ENCODE measurements at regions not wholly inside any gene's neighbourhood (a gene's known extent, or its start where the extent isn't known, plus 50 kb on each side); places are given as distances from the start of the nearest gene placed in this dataset.

GRCh38 chr20:11011653-11012052 lies 337.9 kb upstream of the JAG1 start (continued):
- no peak for TF ChIP-seq ATF3 (IDR thresholded peaks at IDR 0.05)
- TF ChIP-seq RAD21 (IDR thresholded peaks at IDR 0.05; ENCODE audit: low read depth): no peak
- TF ChIP-seq, protein P1, sequence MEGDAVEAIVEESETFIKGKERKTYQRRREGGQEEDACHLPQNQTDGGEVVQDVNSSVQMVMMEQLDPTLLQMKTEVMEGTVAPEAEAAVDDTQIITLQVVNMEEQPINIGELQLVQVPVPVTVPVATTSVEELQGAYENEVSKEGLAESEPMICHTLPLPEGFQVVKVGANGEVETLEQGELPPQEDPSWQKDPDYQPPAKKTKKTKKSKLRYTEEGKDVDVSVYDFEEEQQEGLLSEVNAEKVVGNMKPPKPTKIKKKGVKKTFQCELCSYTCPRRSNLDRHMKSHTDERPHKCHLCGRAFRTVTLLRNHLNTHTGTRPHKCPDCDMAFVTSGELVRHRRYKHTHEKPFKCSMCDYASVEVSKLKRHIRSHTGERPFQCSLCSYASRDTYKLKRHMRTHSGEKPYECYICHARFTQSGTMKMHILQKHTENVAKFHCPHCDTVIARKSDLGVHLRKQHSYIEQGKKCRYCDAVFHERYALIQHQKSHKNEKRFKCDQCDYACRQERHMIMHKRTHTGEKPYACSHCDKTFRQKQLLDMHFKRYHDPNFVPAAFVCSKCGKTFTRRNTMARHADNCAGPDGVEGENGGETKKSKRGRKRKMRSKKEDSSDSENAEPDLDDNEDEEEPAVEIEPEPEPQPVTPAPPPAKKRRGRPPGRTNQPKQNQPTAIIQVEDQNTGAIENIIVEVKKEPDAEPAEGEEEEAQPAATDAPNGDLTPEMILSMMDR (IDR thresholded peaks at IDR 0.05 in 2 of 3, conservative IDR thresholded peaks at IDR 0.05 in 1 of 3; ENCODE audit: borderline replicate concordance in 1 of 3, insufficient read depth in 1 of 3, low read depth in 2 of 3, low read length in 2 of 3): no peak

- no peaks in the 10 kb centered on the region for H3K9me2 ChIP-seq (ENCODE audit: insufficient read depth)
- H3K4me2 ChIP-seq (ENCODE audit: low read length): no peak overlapping the region
- ChIA-PET POLR2A (no interaction called here), CTCF (no interaction called here), RAD21 (ENCODE audit: low non-redundant PET in 1 of 2, low total read pairs in 2 of 2, uncharacterized antibody in 2 of 2, unreplicated experiment in 2 of 2) (no interaction called here)
- no peaks in the 10 kb centered on the region for H3K27me3 ChIP-seq (ENCODE audit: insufficient read depth, low read length)
- H3K27ac ChIP-seq (ENCODE audit: low read depth, low read length): no peak overlapping the region
- ATAC-seq (no peak), DNase-seq (ENCODE audit: low read depth, low spot score) (no peak)
- no peak overlapping the region for H2AFZ ChIP-seq (ENCODE audit: low read depth, low read length, poor library complexity, severe bottlenecking)
- no peaks in the 10 kb centered on the region for H3K79me2 ChIP-seq (ENCODE audit: insufficient read depth, low read length)
- BruUV-seq (replicated peaks): no TSS peak
- H3K9ac ChIP-seq (ENCODE audit: low read length): no peak overlapping the region
- no peaks in the 10 kb centered on the region for H4K20me1 ChIP-seq (ENCODE audit: insufficient read depth)
- no peaks in the 10 kb centered on the region for H3K4me1 ChIP-seq (ENCODE audit: control insufficient read depth in 1 of 2, insufficient read depth in 2 of 2, low read length in 2 of 2)
- no peak for TF ChIP-seq JUND (IDR thresholded peaks at IDR 0.05)
- no peak for TF ChIP-seq CBX3 (IDR thresholded peaks at IDR 0.05; ENCODE audit: low read depth)
- TF ChIP-seq EZH2phosphoT487 (IDR thresholded peaks at IDR 0.05; ENCODE audit: borderline replicate concordance): no peak
- TF ChIP-seq REST (IDR thresholded peaks at IDR 0.05; ENCODE audit: low read depth): no peak
- no peak for TF ChIP-seq FOSL1 (IDR thresholded peaks at IDR 0.05; ENCODE audit: low read depth)
- no peak for TF ChIP-seq SP1 (IDR thresholded peaks at IDR 0.05; ENCODE audit: low read depth)
- TF ChIP-seq ELF1 (IDR thresholded peaks at IDR 0.05; ENCODE audit: borderline replicate concordance, low read depth): no peak
- TF ChIP-seq ZNF274 (IDR thresholded peaks at IDR 0.05; ENCODE audit: low read depth, low read length): no peak
- TF ChIP-seq EGR1 (IDR thresholded peaks at IDR 0.05; ENCODE audit: low read depth): no peak
- TF ChIP-seq EZH2 (IDR thresholded peaks at IDR 0.05): no peak
- no peak for TF ChIP-seq RAD21 (IDR thresholded peaks at IDR 0.05; ENCODE audit: low read depth)
- no peak for TF ChIP-seq CEBPB (IDR thresholded peaks at IDR 0.05; ENCODE audit: low read depth)
- no peak for TF ChIP-seq ATF3 (IDR thresholded peaks at IDR 0.05)
- TF ChIP-seq, protein P1 (IDR thresholded peaks at IDR 0.05 in 2 of 3, conservative IDR thresholded peaks at IDR 0.05 in 1 of 3; ENCODE audit: borderline replicate concordance in 1 of 3, insufficient read depth in 1 of 3, low read depth in 2 of 3, low read length in 2 of 3): no peak
- TF ChIP-seq MAX (IDR thresholded peaks at IDR 0.05): no peak
- no peak for TF ChIP-seq POLR2A (IDR thresholded peaks at IDR 0.05; ENCODE audit: borderline replicate concordance, extremely low read depth, insufficient read depth, insufficient read length)
- no peak for TF ChIP-seq POLR2AphosphoS5 (IDR thresholded peaks at IDR 0.05; ENCODE audit: low read depth, low read length)
- no peak for TF ChIP-seq SIN3A (IDR thresholded peaks at IDR 0.05; ENCODE audit: low read depth)
- TF ChIP-seq SRF (IDR thresholded peaks at IDR 0.05; ENCODE audit: low read depth): no peak
- no peaks in the 10 kb centered on the region for H3K9me3 ChIP-seq (ENCODE audit: control insufficient read depth in 1 of 2, insufficient read depth in 1 of 2, low read depth in 1 of 2, low read length in 2 of 2)
- intact Hi-C loops (cut with micrococcal nuclease): no loop called here
- H3K36me3 ChIP-seq (ENCODE audit: control insufficient read depth in 1 of 2, insufficient read depth in 2 of 2, low read length in 2 of 2): no peaks in the 10 kb centered on the region
- no peak overlapping the region for H3K4me3 ChIP-seq (replicated peaks in 1 of 2; ENCODE audit: low read depth in 1 of 2, low read length in 2 of 2)
Measured at GRCh38 chr20:11012975-11013374, 339.2 kb upstream of the JAG1 start.
